Liver (tissue), 7 donors: ENCODE measurements at regions not wholly inside any gene's neighbourhood (a gene's known extent, or its start where the extent isn't known, plus 50 kb on each side); places are given as distances from the start of the nearest gene placed in this dataset.
A peak's percentile ranks its signal among the peaks of the same experiment; 100 is the strongest.

Source experiments
- DNase-seq: peaks from one replicate; pipeline ENCODE4 v3.0.0-alpha.2; 2017; ENCODE audit warnings: low spot score
- H3K27ac ChIP-seq, 2 donors: one replicate each; pipeline ENCODE4 v1.7.0; 2013; ENCODE audit warnings: inconsistent platforms in 2 of 2, low read length in 2 of 2, control low read depth in 1 of 2, low read depth in 1 of 2, mild to moderate bottlenecking in 1 of 2
- H3K27me3 ChIP-seq, 4 donors: one replicate each; pipeline versions ENCODE4 v1.6.1 to v1.7.0; 2013; ENCODE audit warnings: low read length in 3 of 4, inconsistent platforms in 1 of 4, mild to moderate bottlenecking in 1 of 4, moderate library complexity in 1 of 4; ENCODE audit not compliant: control insufficient read depth in 4 of 4, insufficient read depth in 4 of 4
- H3K36me3 ChIP-seq, 4 donors: one replicate each; pipeline versions ENCODE4 v1.6.1 to v1.7.0; 2013; ENCODE audit warnings: low read length in 3 of 4, mild to moderate bottlenecking in 3 of 4, low read depth in 1 of 4, moderate library complexity in 1 of 4; ENCODE audit not compliant: control insufficient read depth in 4 of 4, insufficient read depth in 3 of 4
- H3K4me1 ChIP-seq, 4 donors: one replicate each; pipeline versions ENCODE4 v1.6.1 to v1.7.0; 2013; ENCODE audit warnings: low read length in 3 of 4, mild to moderate bottlenecking in 3 of 4, moderate library complexity in 1 of 4; ENCODE audit not compliant: control insufficient read depth in 4 of 4, insufficient read depth in 4 of 4
- H3K4me3 ChIP-seq, 3 donors: one replicate each; pipeline versions ENCODE4 v1.6.1 to v1.7.0; 2013; ENCODE audit warnings: low read length in 3 of 3, control low read depth in 1 of 3, low read depth in 1 of 3, mild to moderate bottlenecking in 1 of 3
- H3K9ac ChIP-seq, 2 donors: one replicate each; pipeline ENCODE4 v1.7.0; 2013; ENCODE audit warnings: low read length in 2 of 2, mild to moderate bottlenecking in 2 of 2, moderate library complexity in 2 of 2, control low read depth in 1 of 2, low read depth in 1 of 2
- H3K9me3 ChIP-seq, 4 donors: one replicate each; pipeline versions ENCODE4 v1.6.1 to v1.7.0; 2013; ENCODE audit warnings: low read length in 3 of 4; ENCODE audit not compliant: control insufficient read depth in 4 of 4
- FOXA1 ChIP-seq: IDR thresholded peaks from 2 replicates; pipeline ENCODE4 v1.6.1; 2016; ENCODE audit warnings: antibody characterized with exemption
- FOXA2 ChIP-seq: IDR thresholded peaks from 2 replicates; pipeline ENCODE4 v1.6.1; 2016; ENCODE audit warnings: antibody characterized with exemption
- GABPA ChIP-seq, 2 donors: IDR thresholded peaks in 1 of 2; conservative IDR thresholded peaks in 1 of 2; 2 replicates each; pipeline ENCODE4 v1.6.1; 2016; ENCODE audit warnings: antibody characterized with exemption in 2 of 2, mild to moderate bottlenecking in 1 of 2, moderate library complexity in 1 of 2
- HNF4A ChIP-seq, 2 donors: conservative IDR thresholded peaks; 2 replicates each; pipeline ENCODE4 v1.6.1; 2016; ENCODE audit warnings: antibody characterized with exemption in 2 of 2, mild to moderate bottlenecking in 2 of 2
- HNF4G ChIP-seq: IDR thresholded peaks from 2 replicates; pipeline ENCODE4 v1.6.1; 2016; ENCODE audit warnings: antibody characterized with exemption
- NR2F2 ChIP-seq: IDR thresholded peaks from 2 replicates; pipeline ENCODE4 v1.6.1; 2016; ENCODE audit warnings: antibody characterized with exemption
- RAD21 ChIP-seq, 2 donors: IDR thresholded peaks; 2 replicates each; pipeline ENCODE4 v1.6.1; 2016; ENCODE audit warnings: antibody characterized with exemption in 2 of 2, mild to moderate bottlenecking in 2 of 2
- RXRA ChIP-seq, 2 donors: IDR thresholded peaks; 2 replicates each; pipeline ENCODE4 v1.6.1; 2017 to 2018; ENCODE audit warnings: antibody characterized with exemption in 2 of 2, mild to moderate bottlenecking in 1 of 2
- SP1 ChIP-seq: IDR thresholded peaks from 2 replicates; pipeline ENCODE4 v1.6.1; 2018; ENCODE audit warnings: antibody characterized with exemption, mild to moderate bottlenecking
- TAF1 ChIP-seq: conservative IDR thresholded peaks from 2 replicates; pipeline ENCODE4 v1.6.1; 2016; ENCODE audit warnings: antibody characterized with exemption, mild to moderate bottlenecking
- YY1 ChIP-seq: IDR thresholded peaks from 2 replicates; pipeline ENCODE4 v1.6.1; 2016; ENCODE audit warnings: antibody characterized with exemption, mild to moderate bottlenecking
- ZBTB33 ChIP-seq: IDR thresholded peaks from 2 replicates; pipeline ENCODE4 v1.6.1; 2016; ENCODE audit warnings: antibody characterized with exemption
- WGBS: extraction: QIAGEN DNeasy Blood & Tissue Kit; methylation state at CpG from one replicate; pipeline ENCODE4 v1.1.7; 2013; 5-methylcytosine and 5-hydroxymethylcytosine counted together
- TF ChIP-seq, protein P1 (sequence below): IDR thresholded peaks from 2 replicates; pipeline ENCODE4 v1.6.1; 2016; ENCODE audit warnings: antibody characterized with exemption, mild to moderate bottlenecking
- TF ChIP-seq, protein P2 (sequence below): IDR thresholded peaks from 2 replicates; pipeline ENCODE4 v1.6.1; 2016; ENCODE audit warnings: antibody characterized with exemption
- donor health status: healthy.
- donor health status: healthy.
- donor health status: healthy.
- donor health status: healthy.

DNA sequence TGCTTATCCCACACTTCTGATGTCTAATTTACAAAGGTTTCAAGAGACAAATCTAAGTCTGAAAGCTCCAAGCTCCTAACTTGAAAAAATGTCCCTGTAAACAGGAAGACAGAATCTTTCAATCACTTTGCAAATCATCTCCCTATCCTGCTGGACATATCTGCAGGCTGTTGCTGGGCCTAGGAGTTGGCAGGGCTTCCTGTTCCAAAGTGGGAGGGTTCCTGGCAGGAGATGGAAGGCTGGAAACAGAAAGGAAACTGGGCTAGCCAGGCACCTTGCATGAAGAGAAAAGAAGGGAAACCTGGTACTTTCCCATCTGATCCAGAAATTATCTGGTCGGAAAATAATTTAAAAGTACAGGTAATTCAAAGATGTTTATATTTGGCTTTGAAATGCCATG lies 227.3 kb upstream of the IL12A start:
- H3K36me3 ChIP-seq, result no peaks in the 10 kb centered on the region
- WGBS, result 24% methylated on average over 1 of the region's 1 CpG
- peak overlapping the region in 1 of 2 donors; percentile 40 for H3K9ac ChIP-seq
- H3K4me3 ChIP-seq, result no peak overlapping the region
- H3K27ac ChIP-seq, result peak overlapping the region; percentile 88 to 98
- no peak for DNase-seq
- H3K27me3 ChIP-seq, result no peaks in the 10 kb centered on the region
- no peak for TF ChIP-seq HNF4G
- no peak for TF ChIP-seq GABPA (IDR thresholded peaks at IDR 0.05 in 1 of 2, conservative IDR thresholded peaks at IDR 0.05 in 1 of 2)
- TF ChIP-seq, protein P1, sequence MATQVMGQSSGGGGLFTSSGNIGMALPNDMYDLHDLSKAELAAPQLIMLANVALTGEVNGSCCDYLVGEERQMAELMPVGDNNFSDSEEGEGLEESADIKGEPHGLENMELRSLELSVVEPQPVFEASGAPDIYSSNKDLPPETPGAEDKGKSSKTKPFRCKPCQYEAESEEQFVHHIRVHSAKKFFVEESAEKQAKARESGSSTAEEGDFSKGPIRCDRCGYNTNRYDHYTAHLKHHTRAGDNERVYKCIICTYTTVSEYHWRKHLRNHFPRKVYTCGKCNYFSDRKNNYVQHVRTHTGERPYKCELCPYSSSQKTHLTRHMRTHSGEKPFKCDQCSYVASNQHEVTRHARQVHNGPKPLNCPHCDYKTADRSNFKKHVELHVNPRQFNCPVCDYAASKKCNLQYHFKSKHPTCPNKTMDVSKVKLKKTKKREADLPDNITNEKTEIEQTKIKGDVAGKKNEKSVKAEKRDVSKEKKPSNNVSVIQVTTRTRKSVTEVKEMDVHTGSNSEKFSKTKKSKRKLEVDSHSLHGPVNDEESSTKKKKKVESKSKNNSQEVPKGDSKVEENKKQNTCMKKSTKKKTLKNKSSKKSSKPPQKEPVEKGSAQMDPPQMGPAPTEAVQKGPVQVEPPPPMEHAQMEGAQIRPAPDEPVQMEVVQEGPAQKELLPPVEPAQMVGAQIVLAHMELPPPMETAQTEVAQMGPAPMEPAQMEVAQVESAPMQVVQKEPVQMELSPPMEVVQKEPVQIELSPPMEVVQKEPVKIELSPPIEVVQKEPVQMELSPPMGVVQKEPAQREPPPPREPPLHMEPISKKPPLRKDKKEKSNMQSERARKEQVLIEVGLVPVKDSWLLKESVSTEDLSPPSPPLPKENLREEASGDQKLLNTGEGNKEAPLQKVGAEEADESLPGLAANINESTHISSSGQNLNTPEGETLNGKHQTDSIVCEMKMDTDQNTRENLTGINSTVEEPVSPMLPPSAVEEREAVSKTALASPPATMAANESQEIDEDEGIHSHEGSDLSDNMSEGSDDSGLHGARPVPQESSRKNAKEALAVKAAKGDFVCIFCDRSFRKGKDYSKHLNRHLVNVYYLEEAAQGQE, result no peak
- peak; percentile 56 for TF ChIP-seq SP1
- TF ChIP-seq, protein P2, sequence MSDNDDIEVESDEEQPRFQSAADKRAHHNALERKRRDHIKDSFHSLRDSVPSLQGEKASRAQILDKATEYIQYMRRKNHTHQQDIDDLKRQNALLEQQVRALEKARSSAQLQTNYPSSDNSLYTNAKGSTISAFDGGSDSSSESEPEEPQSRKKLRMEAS, result peak; percentile 29
- peak; percentile 38 for TF ChIP-seq YY1
- peak; percentile 26 to 30 for TF ChIP-seq HNF4A (conservative IDR thresholded peaks at IDR 0.05)
- TF ChIP-seq RXRA (IDR thresholded peaks at IDR 0.05), result peak; percentile 40 to 44
- TF ChIP-seq RAD21 (IDR thresholded peaks at IDR 0.05), result peak; percentile 38 to 56
- TF ChIP-seq TAF1, result no peak
- H3K9me3 ChIP-seq, result no peaks in the 10 kb centered on the region
- H3K4me1 ChIP-seq, result peaks cover 5 to 55% (median 37%) of the 10 kb centered on the region in 4 donors

- WGBS, result 81% methylated on average over 7 of the region's 7 CpGs
- peak overlapping the region; percentile 88 to 98 for H3K27ac ChIP-seq
- peaks cover 5 to 50% (median 31%) of the 10 kb centered on the region in 4 donors for H3K4me1 ChIP-seq
- H3K4me3 ChIP-seq, result no peak overlapping the region
- no peaks in the 10 kb centered on the region for H3K9me3 ChIP-seq
- TF ChIP-seq YY1 (no peak), FOXA2 (no peak), RAD21 (IDR thresholded peaks at IDR 0.05) (no peak), ZBTB33 (no peak), HNF4A (conservative IDR thresholded peaks at IDR 0.05) (no peak), FOXA1 (no peak), NR2F2 (no peak), SP1 (no peak)
- TF ChIP-seq, protein P1, result no peak
- no peaks in the 10 kb centered on the region for H3K27me3 ChIP-seq
- no peak for DNase-seq
- no peaks in the 10 kb centered on the region for H3K36me3 ChIP-seq
- peak overlapping the region; percentile 17 to 40 for H3K9ac ChIP-seq
Measured at GRCh38 chr3:159761848-159762635, 226.6 kb upstream of the IL12A start.
